ENCODE measurements at regions not wholly inside any gene's neighbourhood (a gene's known extent, or its start where the extent isn't known, plus 50 kb on each side); places are given as distances from the start of the nearest gene placed in this dataset.

DNA sequence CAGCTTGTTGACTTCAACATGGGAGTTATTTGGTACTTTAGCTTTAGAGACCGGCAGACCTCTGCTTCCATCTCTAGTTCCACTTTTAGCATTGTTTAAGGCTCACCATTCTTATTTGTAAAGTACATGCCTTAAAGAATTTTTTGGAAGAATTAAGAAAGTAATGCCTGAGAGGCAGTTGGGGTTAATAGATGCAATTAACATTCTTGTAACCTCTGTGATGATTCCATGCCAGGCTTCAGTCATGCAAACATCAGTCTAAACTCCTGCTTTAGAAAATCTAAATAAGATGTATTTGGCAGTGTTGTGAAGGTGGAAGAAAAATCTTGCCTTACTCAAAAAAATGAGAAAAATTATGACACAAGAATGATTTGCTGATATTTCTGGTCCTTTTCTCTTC is 79.9 kb upstream of the UBAC2 start:
- TF ChIP-seq, protein P1, sequence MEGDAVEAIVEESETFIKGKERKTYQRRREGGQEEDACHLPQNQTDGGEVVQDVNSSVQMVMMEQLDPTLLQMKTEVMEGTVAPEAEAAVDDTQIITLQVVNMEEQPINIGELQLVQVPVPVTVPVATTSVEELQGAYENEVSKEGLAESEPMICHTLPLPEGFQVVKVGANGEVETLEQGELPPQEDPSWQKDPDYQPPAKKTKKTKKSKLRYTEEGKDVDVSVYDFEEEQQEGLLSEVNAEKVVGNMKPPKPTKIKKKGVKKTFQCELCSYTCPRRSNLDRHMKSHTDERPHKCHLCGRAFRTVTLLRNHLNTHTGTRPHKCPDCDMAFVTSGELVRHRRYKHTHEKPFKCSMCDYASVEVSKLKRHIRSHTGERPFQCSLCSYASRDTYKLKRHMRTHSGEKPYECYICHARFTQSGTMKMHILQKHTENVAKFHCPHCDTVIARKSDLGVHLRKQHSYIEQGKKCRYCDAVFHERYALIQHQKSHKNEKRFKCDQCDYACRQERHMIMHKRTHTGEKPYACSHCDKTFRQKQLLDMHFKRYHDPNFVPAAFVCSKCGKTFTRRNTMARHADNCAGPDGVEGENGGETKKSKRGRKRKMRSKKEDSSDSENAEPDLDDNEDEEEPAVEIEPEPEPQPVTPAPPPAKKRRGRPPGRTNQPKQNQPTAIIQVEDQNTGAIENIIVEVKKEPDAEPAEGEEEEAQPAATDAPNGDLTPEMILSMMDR (IDR thresholded peaks at IDR 0.05): no peak
- no peak for TF ChIP-seq ZNF671 (CRISPR knock-in tag; IDR thresholded peaks at IDR 0.05)
- TF ChIP-seq, protein P2, sequence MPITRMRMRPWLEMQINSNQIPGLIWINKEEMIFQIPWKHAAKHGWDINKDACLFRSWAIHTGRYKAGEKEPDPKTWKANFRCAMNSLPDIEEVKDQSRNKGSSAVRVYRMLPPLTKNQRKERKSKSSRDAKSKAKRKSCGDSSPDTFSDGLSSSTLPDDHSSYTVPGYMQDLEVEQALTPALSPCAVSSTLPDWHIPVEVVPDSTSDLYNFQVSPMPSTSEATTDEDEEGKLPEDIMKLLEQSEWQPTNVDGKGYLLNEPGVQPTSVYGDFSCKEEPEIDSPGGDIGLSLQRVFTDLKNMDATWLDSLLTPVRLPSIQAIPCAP (CRISPR knock-in tag; IDR thresholded peaks at IDR 0.05): no peak
- TF ChIP-seq JUN (CRISPR knock-in tag; IDR thresholded peaks at IDR 0.05): no peak
- TF ChIP-seq, protein P3, sequence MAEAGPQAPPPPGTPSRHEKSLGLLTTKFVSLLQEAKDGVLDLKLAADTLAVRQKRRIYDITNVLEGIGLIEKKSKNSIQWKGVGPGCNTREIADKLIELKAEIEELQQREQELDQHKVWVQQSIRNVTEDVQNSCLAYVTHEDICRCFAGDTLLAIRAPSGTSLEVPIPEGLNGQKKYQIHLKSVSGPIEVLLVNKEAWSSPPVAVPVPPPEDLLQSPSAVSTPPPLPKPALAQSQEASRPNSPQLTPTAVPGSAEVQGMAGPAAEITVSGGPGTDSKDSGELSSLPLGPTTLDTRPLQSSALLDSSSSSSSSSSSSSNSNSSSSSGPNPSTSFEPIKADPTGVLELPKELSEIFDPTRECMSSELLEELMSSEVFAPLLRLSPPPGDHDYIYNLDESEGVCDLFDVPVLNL (CRISPR knock-in tag; IDR thresholded peaks at IDR 0.05; ENCODE audit: borderline replicate concordance, low read depth): no peak

All from WTC11 (cell line).